ENCODE measurements at regions not wholly inside any gene's neighbourhood (a gene's known extent, or its start where the extent isn't known, plus 50 kb on each side); places are given as distances from the start of the nearest gene placed in this dataset.

- TF ChIP-seq CTCF (conservative IDR thresholded peaks at IDR 0.05; ENCODE audit: low read depth in 2 of 2) = no peak
- TF ChIP-seq POLR2AphosphoS5 (IDR thresholded peaks at IDR 0.05; ENCODE audit: low read depth) = no peak
- TF ChIP-seq JUNB (IDR thresholded peaks at IDR 0.05; ENCODE audit: unreplicated experiment) = no peak
- TF ChIP-seq EZH2 (IDR thresholded peaks at IDR 0.05; ENCODE audit: low read depth, unreplicated experiment) = no peak
- no peak for TF ChIP-seq EZH2phosphoT487 (IDR thresholded peaks at IDR 0.05; ENCODE audit: unreplicated experiment)
- no peak for TF ChIP-seq ZNF331 (CRISPR knock-in tag; IDR thresholded peaks at IDR 0.05; ENCODE audit: low read depth)
- TF ChIP-seq NANOG (IDR thresholded peaks at IDR 0.05; ENCODE audit: borderline replicate concordance) = no peak
- TF ChIP-seq ETS1 (IDR thresholded peaks at IDR 0.05) = no peak
- TF ChIP-seq STAT1 (IDR thresholded peaks at IDR 0.05; ENCODE audit: unreplicated experiment) = no peak
- no peak for TF ChIP-seq ZNF114 (CRISPR knock-in tag; IDR thresholded peaks at IDR 0.05)
Observed at GRCh38 chr16:9401173-9401572, 309.7 kb downstream of the HAPSTR1 start (continued).

GRCh38 chr16:9402293-9402860, 310.9 kb downstream of the HAPSTR1 start:
- H3K4me3 ChIP-seq = no peak overlapping the region
- H4K20me1 ChIP-seq (replicated peaks; ENCODE audit: insufficient read depth) = no peaks in the 10 kb centered on the region
- H3K27me3 ChIP-seq (ENCODE audit: insufficient read depth) = no peaks in the 10 kb centered on the region
- H3K9me3 Mint-ChIP-seq = 0 out of 3 replicates have a peak, but pooled peaks cover 4% of the 10 kb centered on the region
- no peak overlapping the region for H3K4me2 ChIP-seq
- no peak for DNase-seq (ENCODE audit: low spot score)
- no peaks in the 10 kb centered on the region for H3K36me3 Mint-ChIP-seq (ENCODE audit: low read depth)
- no peaks in the 10 kb centered on the region for H3K36me3 ChIP-seq (ENCODE audit: insufficient read depth)
- no peak for ATAC-seq
- H3F3A ChIP-seq (replicated peaks; ENCODE audit: low read depth) = no peaks in the 10 kb centered on the region
- no peaks in the 10 kb centered on the region for H3K79me2 ChIP-seq (replicated peaks; ENCODE audit: insufficient read depth)
- H3K9me2 ChIP-seq (ENCODE audit: insufficient read depth) = peaks cover 11% of the 10 kb centered on the region; the same call in 1 of the 2 replicates
- no peak overlapping the region for H2AFZ ChIP-seq
- no peak overlapping the region for H3K27ac Mint-ChIP-seq
- peaks cover 9% of the 10 kb centered on the region; the same call in 2 of the 3 replicates for H3K4me1 Mint-ChIP-seq
- H3K27ac ChIP-seq (ENCODE audit: low read depth) = no peak overlapping the region
- H3K27me3 Mint-ChIP-seq (ENCODE audit: insufficient read depth, low read depth, poor library complexity) = no peaks in the 10 kb centered on the region
- no peak overlapping the region for H3K4me3 Mint-ChIP-seq
- H3K4me1 ChIP-seq (ENCODE audit: insufficient read depth) = peaks cover 7% of the 10 kb centered on the region; the same call in 1 of the 2 replicates
- TF ChIP-seq ZNF462 (CRISPR knock-in tag; IDR thresholded peaks at IDR 0.05) (no peak), EZH2phosphoT487 (IDR thresholded peaks at IDR 0.05; ENCODE audit: unreplicated experiment) (no peak), ZNF114 (CRISPR knock-in tag; IDR thresholded peaks at IDR 0.05) (no peak), CTCF (conservative IDR thresholded peaks at IDR 0.05; ENCODE audit: low read depth in 2 of 2) (no peak), NANOG (IDR thresholded peaks at IDR 0.05; ENCODE audit: borderline replicate concordance) (no peak), JUNB (IDR thresholded peaks at IDR 0.05; ENCODE audit: unreplicated experiment) (no peak)
